Fibroblast of the aortic adventitia (primary cell): ENCODE measurements at regions not wholly inside any gene's neighbourhood (a gene's known extent, or its start where the extent isn't known, plus 50 kb on each side); places are given as distances from the start of the nearest gene placed in this dataset.
A peak's percentile ranks its signal among the peaks of the same experiment; 100 is the strongest.

Experiments
- DNase-seq: peaks from one replicate; pipeline ENCODE4 v3.0.0-alpha.2; 2010; ENCODE audit warnings: low read depth
- H3K4me3 ChIP-seq: 2 replicates; pipeline ENCODE4 v1.5.1; 2011; ENCODE audit warnings: low read depth, mild to moderate bottlenecking, control low read depth, low read length, moderate library complexity
- TF ChIP-seq, protein P1 (sequence below): IDR thresholded peaks from 2 replicates; pipeline ENCODE4 v1.5.1; 2011; ENCODE audit warnings: mild to moderate bottlenecking, low read length, control low read depth, inconsistent platforms; ENCODE audit not compliant: insufficient read depth

DNA sequence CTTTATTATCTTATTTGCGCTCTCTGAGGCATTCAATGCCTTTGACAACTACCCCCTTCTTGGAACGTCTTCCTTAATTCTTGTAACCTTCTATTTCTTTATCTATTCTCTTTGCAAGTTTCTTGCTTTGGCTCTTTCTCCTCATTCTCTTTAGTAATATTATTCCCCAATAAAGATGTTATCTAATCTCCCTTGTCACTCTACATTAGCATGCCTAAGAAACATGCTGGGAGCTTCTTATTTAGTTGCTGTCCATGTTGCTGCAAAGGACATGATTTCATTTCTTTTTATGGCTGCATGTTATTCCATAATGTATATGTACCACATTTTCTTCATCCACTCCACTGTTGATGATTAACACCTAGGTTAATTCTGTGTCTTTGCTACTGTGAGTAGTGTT, 113.7 kb downstream of the RDH14 start:
- TF ChIP-seq, protein P1, sequence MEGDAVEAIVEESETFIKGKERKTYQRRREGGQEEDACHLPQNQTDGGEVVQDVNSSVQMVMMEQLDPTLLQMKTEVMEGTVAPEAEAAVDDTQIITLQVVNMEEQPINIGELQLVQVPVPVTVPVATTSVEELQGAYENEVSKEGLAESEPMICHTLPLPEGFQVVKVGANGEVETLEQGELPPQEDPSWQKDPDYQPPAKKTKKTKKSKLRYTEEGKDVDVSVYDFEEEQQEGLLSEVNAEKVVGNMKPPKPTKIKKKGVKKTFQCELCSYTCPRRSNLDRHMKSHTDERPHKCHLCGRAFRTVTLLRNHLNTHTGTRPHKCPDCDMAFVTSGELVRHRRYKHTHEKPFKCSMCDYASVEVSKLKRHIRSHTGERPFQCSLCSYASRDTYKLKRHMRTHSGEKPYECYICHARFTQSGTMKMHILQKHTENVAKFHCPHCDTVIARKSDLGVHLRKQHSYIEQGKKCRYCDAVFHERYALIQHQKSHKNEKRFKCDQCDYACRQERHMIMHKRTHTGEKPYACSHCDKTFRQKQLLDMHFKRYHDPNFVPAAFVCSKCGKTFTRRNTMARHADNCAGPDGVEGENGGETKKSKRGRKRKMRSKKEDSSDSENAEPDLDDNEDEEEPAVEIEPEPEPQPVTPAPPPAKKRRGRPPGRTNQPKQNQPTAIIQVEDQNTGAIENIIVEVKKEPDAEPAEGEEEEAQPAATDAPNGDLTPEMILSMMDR = no peak
- DNase-seq = peak; percentile 69
- no peak overlapping the region for H3K4me3 ChIP-seq

DNA sequence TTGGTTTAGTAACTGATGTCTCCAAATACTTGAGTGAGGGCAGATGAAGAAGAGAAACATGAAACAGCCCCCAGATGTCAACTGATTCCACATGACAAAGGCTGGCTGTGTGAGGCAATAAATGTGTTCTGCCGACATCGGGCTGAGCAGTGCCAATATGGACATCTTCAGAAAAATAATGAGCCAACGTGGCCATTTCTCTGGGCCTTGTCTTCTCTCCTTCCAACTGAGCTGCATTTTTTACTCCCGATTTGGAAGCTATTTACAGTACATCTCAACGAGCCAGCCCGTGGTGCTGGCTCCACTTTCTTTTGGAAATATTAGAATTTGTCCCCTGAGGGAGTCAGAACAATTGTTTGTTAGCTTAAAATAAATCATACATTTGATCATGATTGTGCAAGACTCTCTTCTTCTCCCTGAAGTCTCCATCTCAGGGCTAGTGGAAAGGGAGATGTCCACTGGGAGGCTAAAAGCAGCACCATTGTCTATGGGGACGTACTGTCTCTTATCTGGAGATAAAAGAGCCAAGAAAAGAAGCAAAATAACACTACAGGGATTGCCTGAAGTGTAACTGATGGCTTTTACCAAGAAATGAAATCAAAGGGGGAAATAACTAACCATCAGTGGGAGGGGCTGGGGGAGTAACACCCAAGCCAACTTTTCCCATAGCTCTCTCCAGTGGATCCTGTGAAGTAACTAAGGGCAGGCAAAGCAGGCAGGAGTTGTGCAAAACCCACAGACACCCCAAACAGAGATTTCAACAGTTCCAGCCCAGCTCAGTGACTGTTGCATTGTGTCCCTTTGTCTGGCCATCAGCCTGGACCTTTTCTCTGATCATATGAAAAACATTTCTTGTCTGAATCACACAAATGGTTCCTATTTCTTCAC, 114.8 kb downstream of the RDH14 start:
- DNase-seq = peak; percentile 98
- H3K4me3 ChIP-seq = no peak overlapping the region
- TF ChIP-seq, protein P1 = peak; percentile 17

DNA sequence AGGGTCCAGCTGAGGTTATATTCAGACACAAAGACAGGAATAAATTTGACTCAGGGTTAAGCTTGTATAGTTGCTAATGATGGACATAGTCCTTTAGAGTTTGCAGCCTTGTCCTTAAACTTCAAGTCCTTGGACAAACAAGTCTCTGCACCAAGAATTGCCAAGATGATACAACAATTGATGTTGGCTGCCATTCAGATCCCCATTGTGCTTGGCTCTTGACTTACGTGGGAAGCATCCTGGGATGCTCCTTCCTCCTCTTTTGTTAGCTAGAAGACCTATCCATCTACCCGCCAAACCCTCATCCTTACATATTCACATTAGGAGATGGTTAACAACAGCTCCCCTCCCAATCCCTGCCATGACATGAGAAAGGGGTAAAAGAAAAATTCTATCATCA, 115.6 kb downstream of the RDH14 start:
- TF ChIP-seq, protein P1 = no peak
- peak; percentile 73 for DNase-seq

DNA sequence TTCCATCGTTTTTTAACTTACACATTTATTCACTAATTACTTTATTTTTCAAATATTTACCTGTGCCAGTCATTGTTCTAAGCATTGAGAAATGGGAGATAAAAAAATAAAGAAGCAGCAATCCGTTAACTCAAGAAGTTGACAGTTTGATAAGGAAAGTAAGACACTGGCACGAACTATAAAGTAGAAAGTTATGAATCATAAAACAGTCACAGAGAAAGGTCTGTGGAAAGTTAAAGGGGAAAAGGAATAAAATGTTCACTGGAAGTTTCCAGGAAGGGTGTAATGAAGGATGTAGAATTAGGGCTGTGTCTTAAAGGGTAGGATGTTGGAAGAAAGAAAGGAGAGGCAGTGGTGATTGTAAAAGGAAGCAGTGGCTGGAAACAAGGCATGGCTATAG, 118.9 kb downstream of the RDH14 start:
- TF ChIP-seq, protein P1 = no peak
- no peak overlapping the region for H3K4me3 ChIP-seq
- DNase-seq = peak; percentile 71

More for the DNA sequence above, 115.6 kb downstream of the RDH14 start:
- no peak overlapping the region for H3K4me3 ChIP-seq

DNA sequence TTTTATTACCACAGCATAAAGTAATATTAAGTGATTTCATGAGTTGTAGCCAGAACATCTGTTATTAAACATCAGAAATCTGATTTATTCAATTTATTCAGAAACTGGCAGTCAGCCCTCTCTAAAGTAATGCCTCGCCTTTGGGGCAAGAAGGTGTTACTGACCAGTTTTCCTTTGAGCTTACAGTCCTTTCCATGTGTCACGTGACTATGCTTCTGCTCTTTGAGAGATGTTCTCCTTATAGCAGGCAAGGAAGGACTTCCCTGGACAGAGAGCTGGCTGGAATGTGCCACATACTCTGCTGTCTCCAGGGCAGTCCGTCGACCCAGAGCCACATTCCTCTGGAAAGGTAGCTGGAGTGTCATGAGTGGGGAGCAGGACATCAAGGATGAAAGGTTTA, 119.7 kb downstream of the RDH14 start:
- DNase-seq = no peak
- no peak overlapping the region for H3K4me3 ChIP-seq
- TF ChIP-seq, protein P1 = no peak

DNA sequence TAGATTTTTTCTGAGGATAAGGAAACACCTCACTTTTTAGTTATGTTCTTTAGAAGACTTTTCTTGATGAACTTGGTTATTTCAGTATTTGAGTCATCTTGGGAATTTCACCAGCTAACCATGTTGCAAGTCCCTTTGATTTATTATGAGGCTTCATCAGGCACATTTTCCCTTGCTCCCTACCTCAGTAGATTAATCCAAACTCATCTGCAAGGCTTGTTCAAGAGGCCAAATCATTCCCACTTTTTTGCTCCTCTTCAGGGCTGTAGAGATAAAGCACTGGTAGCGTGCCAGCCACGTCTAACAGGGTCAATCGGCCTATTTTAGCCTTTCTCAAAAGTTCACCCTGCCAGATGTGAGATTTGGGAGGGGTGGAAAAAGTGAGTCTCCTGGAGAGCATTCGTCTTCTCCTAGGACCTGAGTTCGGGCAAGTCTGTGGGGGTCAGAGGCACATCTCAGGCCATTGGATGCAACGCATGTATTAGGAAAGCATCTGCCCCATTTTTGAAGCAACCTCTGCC, 120.3 kb downstream of the RDH14 start:
- no peak overlapping the region for H3K4me3 ChIP-seq
- TF ChIP-seq, protein P1 = no peak
- DNase-seq = peak; percentile 92

DNA sequence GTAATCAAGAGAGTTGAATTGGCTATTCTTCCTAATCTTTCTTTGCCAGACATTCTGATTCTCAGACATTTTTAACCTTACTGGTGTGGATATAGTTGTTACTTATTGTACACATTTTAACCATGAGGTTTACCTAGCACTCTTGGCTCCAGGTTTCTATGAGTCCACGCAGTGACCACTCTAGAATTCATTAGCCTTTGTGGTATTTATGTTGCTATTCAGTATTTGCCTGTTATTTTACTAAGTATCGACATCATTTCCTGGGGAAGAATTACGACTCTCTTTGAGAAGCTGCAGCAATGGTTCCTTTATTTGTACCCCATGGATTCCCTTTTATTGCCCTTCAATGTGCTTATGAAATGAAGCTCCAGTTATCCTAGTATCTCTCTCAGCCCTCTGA, 120.7 kb downstream of the RDH14 start:
- no peak overlapping the region for H3K4me3 ChIP-seq
- DNase-seq = no peak
- TF ChIP-seq, protein P1 = no peak
